Central memory CD4-positive, alpha-beta T cell (primary cell): ENCODE measurements at regions not wholly inside any gene's neighbourhood (a gene's known extent, or its start where the extent isn't known, plus 50 kb on each side); places are given as distances from the start of the nearest gene placed in this dataset.
"Not testable (repeated sequence)": the region's sequence is repeated elsewhere in the genome, so short reads cannot be mapped to it uniquely, and the experiment has no call there.

Experiments used
- DNase-seq: peaks from one replicate; pipeline ENCODE4 v3.0.0; 2022

- DNase-seq = not testable (repeated sequence)
Observed at GRCh38 chr1:147061880-147062279, 110.4 kb downstream of the PRKAB2 start.

GRCh38 chr1:147053269-147053668 lies 115.1 kb downstream of the NBPF12 start:
- no peak for DNase-seq

GRCh38 chr1:147052677-147053076 lies 114.6 kb downstream of the NBPF12 start:
- DNase-seq = no peak

GRCh38 chr1:147052143-147052542 lies 114.0 kb downstream of the NBPF12 start:
- DNase-seq = no peak

GRCh38 chr1:147051136-147051535 lies 113.0 kb downstream of the NBPF12 start:
- no peak for DNase-seq

- no peak for DNase-seq
Observed at GRCh38 chr1:147050654-147051053, 112.5 kb downstream of the NBPF12 start.

GRCh38 chr1:147046863-147047394 lies 108.8 kb downstream of the NBPF12 start:
- DNase-seq = not testable (repeated sequence)

GRCh38 chr1:147046189-147046862 lies 108.2 kb downstream of the NBPF12 start:
- DNase-seq = no peak
